ENCODE measurements at regions not wholly inside any gene's neighbourhood (a gene's known extent, or its start where the extent isn't known, plus 50 kb on each side); places are given as distances from the start of the nearest gene placed in this dataset.

DNA sequence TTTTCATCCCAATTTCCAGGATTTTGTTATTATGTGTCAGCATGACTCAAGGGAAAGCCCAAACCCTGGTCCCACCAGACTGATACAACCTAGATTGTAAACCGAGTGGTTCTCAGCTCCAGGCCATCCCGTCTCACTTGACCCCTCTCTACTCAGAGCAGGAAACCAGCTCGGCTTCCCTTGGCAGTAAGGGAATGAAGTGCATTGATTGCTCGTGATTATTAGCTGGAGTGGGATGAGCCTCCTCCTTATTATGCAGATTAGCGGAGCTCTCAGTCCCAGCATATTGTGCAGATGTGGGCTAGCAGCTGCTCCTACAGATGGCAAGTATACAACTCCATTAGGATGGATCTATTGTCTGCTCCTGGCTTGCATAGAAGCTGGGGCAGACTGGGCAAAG lies 167.6 kb downstream of the LNPK start:
- TF ChIP-seq, protein P1, sequence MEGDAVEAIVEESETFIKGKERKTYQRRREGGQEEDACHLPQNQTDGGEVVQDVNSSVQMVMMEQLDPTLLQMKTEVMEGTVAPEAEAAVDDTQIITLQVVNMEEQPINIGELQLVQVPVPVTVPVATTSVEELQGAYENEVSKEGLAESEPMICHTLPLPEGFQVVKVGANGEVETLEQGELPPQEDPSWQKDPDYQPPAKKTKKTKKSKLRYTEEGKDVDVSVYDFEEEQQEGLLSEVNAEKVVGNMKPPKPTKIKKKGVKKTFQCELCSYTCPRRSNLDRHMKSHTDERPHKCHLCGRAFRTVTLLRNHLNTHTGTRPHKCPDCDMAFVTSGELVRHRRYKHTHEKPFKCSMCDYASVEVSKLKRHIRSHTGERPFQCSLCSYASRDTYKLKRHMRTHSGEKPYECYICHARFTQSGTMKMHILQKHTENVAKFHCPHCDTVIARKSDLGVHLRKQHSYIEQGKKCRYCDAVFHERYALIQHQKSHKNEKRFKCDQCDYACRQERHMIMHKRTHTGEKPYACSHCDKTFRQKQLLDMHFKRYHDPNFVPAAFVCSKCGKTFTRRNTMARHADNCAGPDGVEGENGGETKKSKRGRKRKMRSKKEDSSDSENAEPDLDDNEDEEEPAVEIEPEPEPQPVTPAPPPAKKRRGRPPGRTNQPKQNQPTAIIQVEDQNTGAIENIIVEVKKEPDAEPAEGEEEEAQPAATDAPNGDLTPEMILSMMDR (IDR thresholded peaks at IDR 0.05): no peak
- H3K27ac ChIP-seq: no peak overlapping the region
- H3K9me3 ChIP-seq: no peaks in the 10 kb centered on the region
- H3K4me3 ChIP-seq: no peak overlapping the region
- H3K27me3 ChIP-seq: no peaks in the 10 kb centered on the region
- DNase-seq (no peak), ATAC-seq (no peak)
- peaks cover 0 to 13% (median 0%) of the 10 kb centered on the region in 9 donors for H3K4me1 ChIP-seq
- intact Hi-C loops (cut with DNase I): no loop called here
- WGBS, 2 donors: 54 to 61% methylated on average over 5 of the region's 5 CpGs
- H3K36me3 ChIP-seq: no peaks in the 10 kb centered on the region

DNA sequence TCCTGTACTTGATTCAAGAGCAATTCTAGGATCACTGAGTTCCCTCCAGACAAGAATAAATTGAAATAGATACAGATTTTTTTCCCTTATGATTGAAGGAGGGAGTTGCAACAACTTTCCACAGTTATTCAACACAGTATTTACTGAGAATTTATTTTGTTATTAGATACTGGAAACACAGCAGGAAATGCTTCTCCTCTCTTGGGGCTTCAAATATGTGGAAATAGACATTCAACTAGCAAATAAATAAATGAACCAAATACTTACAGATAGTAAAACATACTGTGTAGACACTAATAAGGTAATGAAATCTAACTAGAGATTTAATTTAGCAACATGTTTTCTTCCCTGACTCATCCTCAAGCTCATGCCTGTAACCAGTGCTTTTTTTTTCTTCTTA lies 169.2 kb downstream of the LNPK start:
- intact Hi-C loops (cut with DNase I): no loop called here
- TF ChIP-seq, protein P1 (IDR thresholded peaks at IDR 0.05): no peak
- DNase-seq (no peak), ATAC-seq (no peak)
- H3K27me3 ChIP-seq: no peaks in the 10 kb centered on the region
- no peak overlapping the region for H3K27ac ChIP-seq
- peaks cover 0 to 13% (median 0%) of the 10 kb centered on the region in 9 donors for H3K4me1 ChIP-seq
- no peaks in the 10 kb centered on the region for H3K36me3 ChIP-seq
- H3K4me3 ChIP-seq: no peak overlapping the region
- H3K9me3 ChIP-seq: no peaks in the 10 kb centered on the region

- no peaks in the 10 kb centered on the region for H3K4me1 ChIP-seq
- no peak overlapping the region for H3K4me3 ChIP-seq
- intact Hi-C loops (cut with DNase I): no loop called here
- H3K27ac ChIP-seq: no peak overlapping the region
- TF ChIP-seq, protein P1 (IDR thresholded peaks at IDR 0.05): no peak
- ATAC-seq (no peak), DNase-seq (no peak)
- WGBS, 2 donors: 75 to 80% methylated on average over 4 of the region's 4 CpGs
- H3K27me3 ChIP-seq: no peaks in the 10 kb centered on the region
- H3K36me3 ChIP-seq: no peaks in the 10 kb centered on the region
- peaks cover 0 to 8% (median 0%) of the 10 kb centered on the region in 11 donors for H3K9me3 ChIP-seq
These were observed 172.3 kb downstream of the LNPK start for GRCh38 chr2:175829741-175830140.

DNA sequence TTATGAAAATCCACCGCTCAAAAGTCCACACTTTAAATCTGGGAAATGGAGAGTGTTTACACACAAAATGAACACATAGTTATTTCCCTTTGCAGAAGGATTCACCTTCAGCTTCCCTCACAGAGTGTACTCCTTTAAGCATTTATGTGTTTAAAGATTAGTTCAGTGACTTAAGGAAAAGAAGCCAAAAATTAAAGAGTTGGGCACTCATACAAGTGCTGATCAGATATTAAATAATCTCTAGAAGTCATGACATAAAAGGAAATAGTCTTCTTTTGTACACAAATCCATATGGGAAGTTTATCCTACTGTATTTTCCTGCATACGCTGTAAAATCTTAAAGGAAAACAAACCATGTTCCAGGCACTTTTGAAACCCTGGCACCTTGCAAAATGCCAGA lies 174.2 kb downstream of the LNPK start:
- Histone ChIP-seq H3K9me3 (peaks cover 0 to 8% (median 0%) of the 10 kb centered on the region in 11 donors), H3K27me3 (no peaks in the 10 kb centered on the region), H3K36me3 (no peaks in the 10 kb centered on the region), H3K27ac (no peak overlapping the region), H3K4me1 (no peaks in the 10 kb centered on the region), H3K4me3 (no peak overlapping the region)
- 72 to 76% methylated on average over 2 of the region's 2 CpGs for WGBS, 2 donors
- ATAC-seq (no peak), DNase-seq (no peak)
- intact Hi-C loops (cut with DNase I): no loop called here
- TF ChIP-seq, protein P1 (IDR thresholded peaks at IDR 0.05): no peak

DNA sequence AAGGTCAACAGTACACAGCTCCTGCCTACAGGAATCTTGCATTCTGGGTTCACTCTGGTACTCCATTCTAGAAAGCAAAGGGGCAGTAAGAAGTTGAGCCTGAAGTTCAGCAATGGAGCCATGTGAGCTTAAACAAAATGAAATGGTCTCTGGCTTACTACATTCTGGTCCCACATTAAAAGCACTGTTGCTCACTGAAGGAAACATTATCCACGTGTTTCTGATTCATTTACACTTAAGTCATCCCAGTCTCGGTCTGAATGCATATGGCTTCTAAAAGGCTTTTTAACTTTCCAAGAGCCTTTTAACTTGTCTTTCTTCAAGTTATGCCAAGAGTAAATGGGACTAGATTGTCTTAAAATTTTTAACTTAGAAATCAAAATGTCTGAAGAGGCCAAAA lies 177.8 kb downstream of the LNPK start:
- Histone ChIP-seq H3K36me3 (no peaks in the 10 kb centered on the region), H3K4me3 (no peak overlapping the region), H3K4me1 (no peaks in the 10 kb centered on the region), H3K27me3 (peaks cover 0 to 2% (median 0%) of the 10 kb centered on the region in 7 donors), H3K27ac (no peak overlapping the region), H3K9me3 (peaks cover 0 to 8% (median 0%) of the 10 kb centered on the region in 11 donors)
- ATAC-seq (no peak), DNase-seq (no peak)
- intact Hi-C loops (cut with DNase I): no loop called here
- WGBS, 2 donors: 84 to 85% methylated on average over 2 of the region's 2 CpGs
- TF ChIP-seq, protein P1 (IDR thresholded peaks at IDR 0.05): no peak
